GM12878 (cell line): ENCODE measurements at regions not wholly inside any gene's neighbourhood (a gene's known extent, or its start where the extent isn't known, plus 50 kb on each side); places are given as distances from the start of the nearest gene placed in this dataset.

Experiments used
- ATAC-seq: fragments of 200-7000 bp; cut with Tn5 transposase; 3 replicates; pipeline ENCODE4 v1.9.1; 2020; ENCODE audit warnings: mild to moderate bottlenecking, moderate library complexity
- BruUV-seq: library from RNA; stranded (reverse); fragments of 400-500 nt; replicated peaks from 2 replicates; lab custom pipeline; 2021; lab: Mats Ljungman, UMichigan
- CTCF ChIA-PET: fragments of 300-600 bp; sonication (Branson Sonifier 250); formaldehyde crosslinking; extraction: SDS; loops from one replicate; lab custom pipeline; 2021; ENCODE audit warnings: inconsistent platforms; lab: Yijun Ruan, JAX
- POLR2A ChIA-PET: fragments of 350-600 bp; formaldehyde crosslinking; extraction: SDS; loops from one replicate; lab custom pipeline; 2021; ENCODE audit warnings: inconsistent platforms; lab: Charles Lee
- RAD21 ChIA-PET: fragments of 300-600 bp; sonication (Branson Sonifier 250); formaldehyde crosslinking; loops from one replicate; lab custom pipeline; 2023; ENCODE audit warnings: antibody characterized with exemption; ENCODE audit not compliant: unreplicated experiment; lab: Charles Lee
- SMC1A ChIA-PET: fragments of 300-600 bp; sonication (Branson Sonifier 250); formaldehyde crosslinking; loops from one replicate; lab custom pipeline; 2023; ENCODE audit not compliant: unreplicated experiment, uncharacterized antibody; lab: Charles Lee
- DNase-seq: peaks from one replicate; pipeline ENCODE4 v3.0.0-alpha.2; 2011; ENCODE audit warnings: low read depth, low spot score
- FAIRE-seq: peaks from 3 replicates; lab custom pipeline; 2011; peaks lifted over from hg19 to GRCh38; lab: Jason Lieb, UNC
- H2AFZ ChIP-seq: 2 replicates; pipeline ENCODE4 v1.6.0; 2011; ENCODE audit warnings: low read depth, low read length, control low read depth; ENCODE audit not compliant: control insufficient read depth
- H3K27ac ChIP-seq: 2 replicates; pipeline ENCODE4 v1.5.1; 2011; ENCODE audit warnings: control low read depth; ENCODE audit not compliant: control insufficient read depth, insufficient read depth
- H3K27me3 ChIP-seq, 2 experiments: replicated peaks in 1 of 2; 2 replicates each; pipeline versions ENCODE4 v1.6.0 to v1.6.1; 2011; ENCODE audit warnings: low read length in 1 of 2; ENCODE audit not compliant: control insufficient read depth in 2 of 2, insufficient read depth in 2 of 2
- H3K36me3 ChIP-seq, 2 experiments: 2 replicates each; pipeline ENCODE4 v1.5.1; 2011; ENCODE audit warnings: low read length in 1 of 2; ENCODE audit not compliant: control insufficient read depth in 2 of 2, insufficient read depth in 2 of 2
- H3K4me1 ChIP-seq: 2 replicates; pipeline ENCODE4 v1.6.1; 2011; ENCODE audit warnings: mild to moderate bottlenecking, low read length, moderate library complexity, mixed read lengths; ENCODE audit not compliant: control insufficient read depth, insufficient read depth
- H3K4me2 ChIP-seq: 2 replicates; pipeline ENCODE4 v1.6.0; 2011; ENCODE audit warnings: control low read depth; ENCODE audit not compliant: control insufficient read depth, insufficient read depth
- H3K4me3 ChIP-seq: fragments of 200-600 bp; sonication (generic); 2 replicates; pipeline ENCODE4 v1.5.1; 2016
- H3K79me2 ChIP-seq: 2 replicates; pipeline ENCODE4 v1.6.0; 2011; ENCODE audit warnings: low read length; ENCODE audit not compliant: control insufficient read depth, insufficient read depth
- H3K9ac ChIP-seq: 2 replicates; pipeline ENCODE4 v1.8.0; 2011; ENCODE audit warnings: low read length, control low read depth, mixed read lengths; ENCODE audit not compliant: control insufficient read depth, insufficient read depth
- H3K9me3 ChIP-seq: replicated peaks from 3 replicates; pipeline ENCODE4 v1.5.1; 2011; ENCODE audit warnings: mild to moderate bottlenecking, low read length; ENCODE audit not compliant: control insufficient read depth, insufficient read depth
- H4K20me1 ChIP-seq: 2 replicates; pipeline ENCODE4 v1.6.0; 2011; ENCODE audit not compliant: control insufficient read depth, insufficient read depth
- E2F4 ChIP-seq: IDR thresholded peaks from 2 replicates; pipeline ENCODE4 v1.6.1; 2012; ENCODE audit warnings: low read depth, low read length, improper control_type of control experiment
- FOS ChIP-seq: IDR thresholded peaks from 3 replicates; pipeline ENCODE4 v1.6.1; 2011; ENCODE audit warnings: borderline replicate concordance; ENCODE audit not compliant: insufficient read length; ENCODE audit errors: extremely low read depth
- IKZF1 ChIP-seq: fragments of 450-650 bp; conservative IDR thresholded peaks from 2 replicates; pipeline ENCODE4 v1.6.1; 2017; ENCODE audit warnings: antibody characterized with exemption, mild to moderate bottlenecking
- IKZF2 ChIP-seq, 2 experiments: fragments of 450-650 bp; IDR thresholded peaks; 2 replicates each; pipeline ENCODE4 v1.6.1; 2017; ENCODE audit warnings: mild to moderate bottlenecking in 2 of 2, moderate library complexity in 2 of 2
- IRF5 ChIP-seq: fragments of 450-650 bp; IDR thresholded peaks from 2 replicates; pipeline ENCODE4 v1.6.1; 2017; ENCODE audit warnings: borderline replicate concordance
- MTA2 ChIP-seq: fragments of 450-650 bp; IDR thresholded peaks from 2 replicates; pipeline ENCODE4 v1.6.1; 2016; ENCODE audit warnings: low read depth, mild to moderate bottlenecking, moderate library complexity
- NBN ChIP-seq: fragments of 450-650 bp; IDR thresholded peaks from 2 replicates; pipeline ENCODE4 v1.6.1; 2016
- PKNOX1 ChIP-seq: fragments of 450-650 bp; IDR thresholded peaks from 2 replicates; pipeline ENCODE4 v1.6.1; 2016; ENCODE audit warnings: mild to moderate bottlenecking
- POLR2AphosphoS2 ChIP-seq: IDR thresholded peaks from 2 replicates; pipeline ENCODE4 v1.6.1; 2011; ENCODE audit warnings: low read depth, mild to moderate bottlenecking, low read length, improper control_type of control experiment, moderate library complexity
- POLR2AphosphoS5 ChIP-seq: IDR thresholded peaks from 2 replicates; pipeline ENCODE4 v1.6.1; 2011; ENCODE audit warnings: mild to moderate bottlenecking, low read length, inconsistent platforms
- SIX5 ChIP-seq: IDR thresholded peaks from 2 replicates; pipeline ENCODE4 v1.6.1; 2011; ENCODE audit warnings: mild to moderate bottlenecking, low read depth, low read length, moderate library complexity; ENCODE audit not compliant: severe bottlenecking
- ZNF207 ChIP-seq: fragments of 450-650 bp; IDR thresholded peaks from 2 replicates; pipeline ENCODE4 v1.6.1; 2014; ENCODE audit warnings: antibody characterized with exemption, mild to moderate bottlenecking, borderline replicate concordance
- ZNF274 ChIP-seq: IDR thresholded peaks from one replicate; pipeline ENCODE4 v1.8.0; 2011; ENCODE audit not compliant: insufficient read length, insufficient read depth
- ZNF687 ChIP-seq: fragments of 450-650 bp; IDR thresholded peaks from 2 replicates; pipeline ENCODE4 v1.6.1; 2017; ENCODE audit warnings: mild to moderate bottlenecking, moderate library complexity
- WGBS: methylation state at CpG from one replicate; pipeline ENCODE4 v1.1.6; 2016; ENCODE audit warnings: low lambda C conversion rate; ENCODE audit not compliant: insufficient replicate concordance, insufficient coverage; ENCODE audit errors: missing lambda C conversion rate; 5-methylcytosine and 5-hydroxymethylcytosine counted together
- in situ Hi-C: fragments of 300-500 bp; cut with MboI; formaldehyde crosslinking; loops from 9 replicates; pipeline ENCODE4 v1.14.3; 2018; ENCODE audit warnings: mixed read lengths
- intact Hi-C: fragments of 100-400 bp; cut with micrococcal nuclease; formaldehyde crosslinking; loops from one replicate; pipeline ENCODE4 v1.14.2; 2022; ENCODE audit not compliant: unreplicated experiment

- TF ChIP-seq PKNOX1 (no peak), E2F4 (no peak), ZNF207 (no peak), IRF5 (no peak), ZNF274 (no peak)
Observed at GRCh38 chr16:17541324-17541723, 70.6 kb upstream of the XYLT1 start (continued).

GRCh38 chr16:17538927-17539326 is 68.2 kb upstream of the XYLT1 start:
- no peak overlapping the region for H3K9ac ChIP-seq
- H3K4me1 ChIP-seq, result no peaks in the 10 kb centered on the region; the same call in 1 of the 2 replicates
- in situ Hi-C loops, result no loop called here
- ATAC-seq, result no peak
- CTCF ChIA-PET, result interaction anchor here (0.7 kb wide), 1 partner anchor 15 kb away, joined by 3 read pairs; no protein-coding TSS in a partner anchor
- no peak for FAIRE-seq
- H3K27ac ChIP-seq, result no peak overlapping the region
- RAD21 ChIA-PET, result no interaction called here
- no TSS peak for BruUV-seq
- 36% methylated on average over 10 of the region's 11 CpGs for whole genome bisulfite sequencing
- H3K27me3 ChIP-seq, result peaks cover 0 to 2% of the 10 kb centered on the region in 2 experiments; a peak in 1 of 4 replicates
- no peaks in the 10 kb centered on the region for H4K20me1 ChIP-seq
- POLR2A ChIA-PET, result no interaction called here
- H3K36me3 ChIP-seq, result no peaks in the 10 kb centered on the region
- H3K9me3 ChIP-seq, result no peaks in the 10 kb centered on the region; the same call in 2 of the 3 replicates
- H2AFZ ChIP-seq, result no peak overlapping the region
- no peaks in the 10 kb centered on the region for H3K79me2 ChIP-seq
- H3K4me3 ChIP-seq, result no peak overlapping the region
- DNase-seq, result no peak
- H3K4me2 ChIP-seq, result no peak overlapping the region
- SMC1A ChIA-PET, result no interaction called here
- intact Hi-C loops, result loop anchor here (10.0 kb wide), 2 partner anchors 134 to 234 kb away; no protein-coding TSS in a partner anchor
- no peak for TF ChIP-seq FOS
- no peak for TF ChIP-seq IKZF1
- no peak for TF ChIP-seq NBN
- no peak for TF ChIP-seq IKZF2 (IDR thresholded peaks at IDR 0.05)
- no peak for TF ChIP-seq MTA2
- TF ChIP-seq ZNF687, result no peak
- no peak for TF ChIP-seq SIX5
- no peak for TF ChIP-seq POLR2AphosphoS5
- no peak for TF ChIP-seq POLR2AphosphoS2
